WERI-Rb-1 (cell line): ENCODE measurements at regions not wholly inside any gene's neighbourhood (a gene's known extent, or its start where the extent isn't known, plus 50 kb on each side); places are given as distances from the start of the nearest gene placed in this dataset.

Experiments
- DNase-seq: peaks from one replicate; pipeline ENCODE4 v3.0.0-alpha.2; 2020
- H3K27ac ChIP-seq: fragments of 250-450 bp; sonication (Bioruptor Pico); 2 replicates; pipeline ENCODE4 v1.5.1; 2020; ENCODE audit warnings: mild to moderate bottlenecking, moderate library complexity
- H3K27me3 ChIP-seq: fragments of 250-450 bp; sonication (Bioruptor Pico); 2 replicates; pipeline ENCODE4 v1.5.1; 2021; ENCODE audit warnings: mild to moderate bottlenecking, low read depth, moderate library complexity; ENCODE audit not compliant: insufficient read depth, severe bottlenecking
- H3K36me3 ChIP-seq: fragments of 250-450 bp; sonication (Bioruptor Pico); 2 replicates; pipeline ENCODE4 v1.5.1; 2020; ENCODE audit warnings: mild to moderate bottlenecking, moderate library complexity
- H3K4me3 ChIP-seq: 2 replicates; pipeline ENCODE4 v1.5.1; 2011; ENCODE audit warnings: low read depth, mild to moderate bottlenecking, control low read depth, low read length
- H3K9me3 ChIP-seq: fragments of 250-450 bp; sonication (Bioruptor Pico); 2 replicates; pipeline ENCODE4 v1.5.1; 2021; ENCODE audit warnings: mild to moderate bottlenecking, moderate library complexity; ENCODE audit not compliant: severe bottlenecking
- CTCF ChIP-seq: IDR thresholded peaks from 2 replicates; pipeline ENCODE4 v1.5.1; 2011; ENCODE audit warnings: low read depth, mild to moderate bottlenecking, control low read depth, inconsistent platforms, low read length

- Histone ChIP-seq H3K27ac (no peak overlapping the region), H3K9me3 (no peaks in the 10 kb centered on the region), H3K4me3 (no peak overlapping the region), H3K36me3 (no peaks in the 10 kb centered on the region), H3K27me3 (no peaks in the 10 kb centered on the region)
- DNase-seq, result no peak
- TF ChIP-seq CTCF, result no peak
Measured at GRCh38 chr13:34152996-34153395, 335.0 kb downstream of the RFC3 start.

DNA sequence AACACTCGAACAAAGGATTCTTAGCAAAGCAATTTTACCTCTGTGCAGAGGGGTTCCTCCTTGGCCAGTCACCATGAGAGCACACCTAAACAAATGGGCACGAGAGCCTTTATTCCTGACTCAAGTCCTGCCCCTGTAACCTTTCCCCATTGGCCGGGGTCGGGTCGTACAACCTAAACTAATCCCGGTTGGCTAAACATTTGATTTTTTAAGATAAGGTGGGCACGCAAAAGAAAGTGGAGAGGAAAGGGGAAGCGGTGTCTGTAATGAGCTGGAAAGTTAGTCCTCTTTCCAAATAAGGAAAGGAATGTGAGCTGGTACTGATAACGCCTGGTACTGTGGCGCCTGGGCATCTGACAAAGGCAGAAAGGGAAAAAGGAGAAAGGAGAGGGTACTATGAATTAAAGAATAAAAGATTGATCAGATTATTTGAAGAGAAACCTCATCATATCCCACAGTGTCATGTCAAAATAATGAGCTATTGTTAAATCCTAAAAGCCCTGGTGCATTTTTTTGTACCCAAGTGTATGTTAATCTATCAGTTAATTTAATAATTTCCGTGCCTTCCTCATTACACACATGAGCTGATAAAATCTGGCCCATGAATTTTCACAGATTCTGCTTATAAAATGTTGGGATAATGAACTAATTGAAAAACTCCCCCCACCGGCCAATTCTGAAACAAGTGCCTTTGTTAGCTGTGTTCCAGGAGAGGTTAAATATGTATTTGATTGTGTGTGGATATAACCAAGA lies 335.7 kb downstream of the RFC3 start:
- H3K27ac ChIP-seq, result no peak overlapping the region

GRCh38 chr13:34155931-34156607 lies 338.1 kb downstream of the RFC3 start:
- DNase-seq, result peak; percentile 48
- H3K36me3 ChIP-seq, result no peaks in the 10 kb centered on the region
- peak overlapping the region; percentile 45 for H3K4me3 ChIP-seq
- TF ChIP-seq CTCF, result no peak
- no peaks in the 10 kb centered on the region for H3K27me3 ChIP-seq
- H3K27ac ChIP-seq, result peak overlapping the region; percentile 45
- no peaks in the 10 kb centered on the region for H3K9me3 ChIP-seq

More for the DNA sequence above, 335.7 kb downstream of the RFC3 start:
- Histone ChIP-seq H3K36me3 (no peaks in the 10 kb centered on the region), H3K9me3 (no peaks in the 10 kb centered on the region), H3K27me3 (no peaks in the 10 kb centered on the region), H3K4me3 (no peak overlapping the region)
- no peak for TF ChIP-seq CTCF
- no peak for DNase-seq

DNA sequence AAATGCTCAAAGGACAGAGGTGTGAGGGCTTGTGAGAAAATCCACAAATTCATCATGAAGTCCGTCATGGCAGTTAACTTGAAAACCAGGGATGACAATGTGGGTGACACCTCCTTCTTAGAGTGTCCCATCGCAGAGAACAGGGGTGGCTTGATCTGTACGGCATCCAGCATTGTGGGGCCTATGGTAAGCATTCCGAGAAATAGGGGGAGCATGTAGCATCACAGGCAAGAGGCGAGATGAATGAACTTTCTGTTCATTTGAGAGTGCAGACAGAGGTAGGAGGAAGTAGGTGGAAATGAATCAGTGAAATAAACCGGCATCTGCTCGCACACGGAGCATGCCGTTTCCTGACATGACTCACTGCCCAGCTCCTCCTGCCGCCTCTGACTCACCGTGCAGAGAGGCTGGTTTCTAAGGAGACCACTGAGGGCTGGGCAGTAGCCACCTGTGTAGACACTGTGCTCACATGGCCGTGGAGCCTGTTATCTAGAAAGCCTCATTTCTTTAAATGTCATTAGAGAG lies 339.0 kb downstream of the RFC3 start:
- peak; percentile 71 for DNase-seq
- Histone ChIP-seq H3K27me3 (no peaks in the 10 kb centered on the region), H3K4me3 (peak overlapping the region; percentile 45), H3K27ac (no peak overlapping the region; the same call in 1 of the 2 replicates), H3K36me3 (no peaks in the 10 kb centered on the region), H3K9me3 (no peaks in the 10 kb centered on the region)
- TF ChIP-seq CTCF, result no peak

DNA sequence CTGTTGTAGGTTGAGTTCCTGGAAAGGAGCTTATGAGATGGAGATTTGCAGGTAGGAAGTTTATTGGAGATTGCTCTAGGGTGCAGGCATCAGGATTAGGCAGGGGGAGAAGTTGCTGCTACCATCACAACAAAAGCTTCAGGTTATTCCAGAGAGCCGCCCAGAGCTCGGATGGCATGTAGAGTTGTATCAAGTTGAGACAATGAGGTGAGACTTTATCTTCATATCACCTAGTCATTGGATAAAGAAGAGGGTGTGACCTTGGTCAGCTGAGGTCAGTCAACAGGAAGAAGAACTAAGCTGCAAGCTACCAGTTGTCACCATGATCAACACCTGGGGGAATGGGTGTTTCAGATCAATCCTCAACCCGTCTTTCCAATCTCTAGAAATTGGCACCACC lies 342.0 kb downstream of the RFC3 start:
- no peak for TF ChIP-seq CTCF
- Histone ChIP-seq H3K27me3 (no peaks in the 10 kb centered on the region), H3K9me3 (no peaks in the 10 kb centered on the region), H3K4me3 (no peak overlapping the region), H3K36me3 (no peaks in the 10 kb centered on the region), H3K27ac (no peak overlapping the region)
- DNase-seq, result no peak
